Esophagus squamous epithelium (tissue), 4 donors: ENCODE measurements at regions not wholly inside any gene's neighbourhood (a gene's known extent, or its start where the extent isn't known, plus 50 kb on each side); places are given as distances from the start of the nearest gene placed in this dataset.

Experiments
- POLR2A ChIP-seq, 4 donors: fragments of 450-650 bp; IDR thresholded peaks; one replicate each; pipeline ENCODE4 v1.6.1; 2017; ENCODE audit warnings: antibody characterized with exemption in 4 of 4, mild to moderate bottlenecking in 4 of 4, moderate library complexity in 3 of 4
- TF ChIP-seq, protein P1 (sequence below), 6 experiments: fragments of 450-650 bp in 4 of 6; fragments of 200-600 bp in 2 of 6; sonication (generic) in 2 of 6; IDR thresholded peaks; one replicate each; pipeline ENCODE4 v1.5.1; 2016 to 2019; ENCODE audit warnings: antibody characterized with exemption in 6 of 6, mild to moderate bottlenecking in 4 of 6, moderate library complexity in 4 of 6

- TF ChIP-seq POLR2A (IDR thresholded peaks at IDR 0.05) = no peak
- TF ChIP-seq, protein P1, sequence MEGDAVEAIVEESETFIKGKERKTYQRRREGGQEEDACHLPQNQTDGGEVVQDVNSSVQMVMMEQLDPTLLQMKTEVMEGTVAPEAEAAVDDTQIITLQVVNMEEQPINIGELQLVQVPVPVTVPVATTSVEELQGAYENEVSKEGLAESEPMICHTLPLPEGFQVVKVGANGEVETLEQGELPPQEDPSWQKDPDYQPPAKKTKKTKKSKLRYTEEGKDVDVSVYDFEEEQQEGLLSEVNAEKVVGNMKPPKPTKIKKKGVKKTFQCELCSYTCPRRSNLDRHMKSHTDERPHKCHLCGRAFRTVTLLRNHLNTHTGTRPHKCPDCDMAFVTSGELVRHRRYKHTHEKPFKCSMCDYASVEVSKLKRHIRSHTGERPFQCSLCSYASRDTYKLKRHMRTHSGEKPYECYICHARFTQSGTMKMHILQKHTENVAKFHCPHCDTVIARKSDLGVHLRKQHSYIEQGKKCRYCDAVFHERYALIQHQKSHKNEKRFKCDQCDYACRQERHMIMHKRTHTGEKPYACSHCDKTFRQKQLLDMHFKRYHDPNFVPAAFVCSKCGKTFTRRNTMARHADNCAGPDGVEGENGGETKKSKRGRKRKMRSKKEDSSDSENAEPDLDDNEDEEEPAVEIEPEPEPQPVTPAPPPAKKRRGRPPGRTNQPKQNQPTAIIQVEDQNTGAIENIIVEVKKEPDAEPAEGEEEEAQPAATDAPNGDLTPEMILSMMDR (IDR thresholded peaks at IDR 0.05) = no peak
Observed at GRCh38 chr12:87038098-87038497, 781.9 kb upstream of the MGAT4C start.
